Spleen (tissue), 11 donors: ENCODE measurements at regions not wholly inside any gene's neighbourhood (a gene's known extent, or its start where the extent isn't known, plus 50 kb on each side); places are given as distances from the start of the nearest gene placed in this dataset.

Source experiments
- DNase-seq: peaks from one replicate; pipeline ENCODE4 v3.0.0-alpha.2; 2020
- H3K27ac ChIP-seq, 8 donors: fragments of 200-600 bp; sonication (generic) in 7 of 8; 1 replicate in 4 of 8; 2 replicates in 4 of 8; pipeline versions ENCODE4 v1.5.0 to v1.8.0; 2016 to 2021; ENCODE audit warnings: inconsistent platforms in 4 of 8, mild to moderate bottlenecking in 4 of 8, moderate library complexity in 1 of 8
- H3K27me3 ChIP-seq, 7 donors: fragments of 200-600 bp; sonication (generic) in 6 of 7; replicated peaks in 1 of 7; 1 replicate in 4 of 7; 2 replicates in 3 of 7; pipeline versions ENCODE4 v1.5.0 to v1.8.0; 2016 to 2021; ENCODE audit warnings: inconsistent platforms in 3 of 7, mild to moderate bottlenecking in 1 of 7
- H3K36me3 ChIP-seq, 6 donors: fragments of 200-600 bp; sonication (generic) in 5 of 6; 1 replicate in 4 of 6; 2 replicates in 2 of 6; pipeline versions ENCODE4 v1.5.0 to v1.8.0; 2016 to 2021; ENCODE audit warnings: inconsistent platforms in 2 of 6
- H3K4me1 ChIP-seq, 6 donors: fragments of 200-600 bp; sonication (generic) in 5 of 6; 1 replicate in 3 of 6; 2 replicates in 3 of 6; pipeline versions ENCODE4 v1.5.0 to v1.8.0; 2016 to 2021; ENCODE audit warnings: inconsistent platforms in 3 of 6
- H3K4me3 ChIP-seq, 8 donors: fragments of 200-600 bp; sonication (generic) in 7 of 8; 1 replicate in 4 of 8; 2 replicates in 4 of 8; pipeline versions ENCODE4 v1.5.0 to v1.8.0; 2016 to 2021; ENCODE audit warnings: inconsistent platforms in 4 of 8, mild to moderate bottlenecking in 4 of 8, moderate library complexity in 2 of 8
- H3K9me3 ChIP-seq, 8 donors: fragments of 200-600 bp; sonication (generic) in 7 of 8; 1 replicate in 4 of 8; 2 replicates in 4 of 8; pipeline versions ENCODE4 v1.5.0 to v1.8.0; 2016 to 2021; ENCODE audit warnings: inconsistent platforms in 4 of 8
- CTCF ChIP-seq, 11 experiments: fragments of 200-600 bp in 7 of 11; fragments of 450-650 bp in 4 of 11; sonication (generic) in 4 of 11; IDR thresholded peaks in 8 of 11; conservative IDR thresholded peaks in 3 of 11; 1 replicate in 7 of 11; 2 replicates in 4 of 11; pipeline versions ENCODE4 v1.4.0 to v1.8.0; 2016 to 2021; ENCODE audit warnings: antibody characterized with exemption in 11 of 11, inconsistent platforms in 4 of 11, mild to moderate bottlenecking in 1 of 11
- POLR2A ChIP-seq, 3 donors: fragments of 450-650 bp; IDR thresholded peaks; one replicate each; pipeline ENCODE4 v1.5.1; 2017; ENCODE audit warnings: antibody characterized with exemption in 3 of 3, mild to moderate bottlenecking in 1 of 3
- POLR2AphosphoS5 ChIP-seq, 3 donors: sonication (generic); formaldehyde crosslinking; IDR thresholded peaks; one replicate each; pipeline ENCODE4 v1.5.1; 2017; ENCODE audit warnings: antibody characterized with exemption in 3 of 3
- WGBS, 5 donors: extraction: QIAGEN DNeasy Blood & Tissue Kit in 3 of 5; methylation state at CpG; one replicate each; pipeline versions ENCODE4 v1.1.5 to v1.1.7; 2013 to 2018; 5-methylcytosine and 5-hydroxymethylcytosine counted together
- intact Hi-C: fragments of 100-400 bp; cut with DNase I; formaldehyde crosslinking; loops from one replicate; pipeline ENCODE4 v1.15.0; 2023; ENCODE audit warnings: low total_unique reads
- donor health status: healthy with polysubstance abuse.
- donor health status: DM: no; HTN: no; CAD: no; lungs with moderate emphysema.
- donor health status: DM: no; HTN: no; CAD: no.
- donor health status: Bipolar disorder and iron deficiency.
- donor health status: healthy.
- donor health status: DM: no; HTN: no; CAD: no.
- donor health status: DM: yes; HTN: yes; CAD: no.

DNA sequence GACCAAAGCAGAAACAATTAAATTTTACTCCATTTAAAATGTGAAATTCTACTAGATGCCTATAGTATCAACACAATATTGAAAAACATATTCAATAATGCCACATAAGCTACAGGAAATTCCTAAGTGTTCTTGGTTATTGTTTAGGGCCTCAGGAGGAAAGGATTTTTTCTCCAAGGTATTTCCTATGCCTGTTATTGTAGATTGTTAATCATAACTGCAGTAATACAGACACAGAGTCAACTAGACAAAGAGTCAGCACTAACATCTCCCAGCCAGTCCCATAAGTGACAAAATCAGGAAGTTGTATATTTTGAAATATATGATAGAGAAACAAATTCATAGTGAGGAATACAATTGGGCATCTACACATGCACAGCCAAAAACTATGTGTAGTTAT is 782.7 kb upstream of the KIF2B start:
- Histone ChIP-seq H3K9me3 (peaks cover 0 to 10% (median 4%) of the 10 kb centered on the region in 8 donors), H3K27me3 (no peaks in the 10 kb centered on the region), H3K27ac (no peak overlapping the region), H3K4me3 (no peak overlapping the region), H3K4me1 (no peaks in the 10 kb centered on the region), H3K36me3 (no peaks in the 10 kb centered on the region)
- DNase-seq: no peak
- TF ChIP-seq POLR2AphosphoS5 (IDR thresholded peaks at IDR 0.05) (no peak), CTCF (IDR thresholded peaks at IDR 0.05 in 8 of 11, conservative IDR thresholded peaks at IDR 0.05 in 3 of 11) (no peak), POLR2A (IDR thresholded peaks at IDR 0.05) (no peak)
- intact Hi-C loops: no loop called here

- TF ChIP-seq CTCF (IDR thresholded peaks at IDR 0.05 in 8 of 11, conservative IDR thresholded peaks at IDR 0.05 in 3 of 11): no peak
- no peak for TF ChIP-seq POLR2A (IDR thresholded peaks at IDR 0.05)
- intact Hi-C loops: no loop called here
- no peak for DNase-seq
- no peak overlapping the region for H3K4me3 ChIP-seq
- H3K36me3 ChIP-seq: no peaks in the 10 kb centered on the region
- H3K27ac ChIP-seq: no peak overlapping the region
- H3K9me3 ChIP-seq: peaks cover 0 to 37% (median 20%) of the 10 kb centered on the region in 8 donors
- H3K27me3 ChIP-seq: no peaks in the 10 kb centered on the region
- H3K4me1 ChIP-seq: no peaks in the 10 kb centered on the region
Observed at GRCh38 chr17:53033297-53033696, 789.4 kb upstream of the KIF2B start.

DNA sequence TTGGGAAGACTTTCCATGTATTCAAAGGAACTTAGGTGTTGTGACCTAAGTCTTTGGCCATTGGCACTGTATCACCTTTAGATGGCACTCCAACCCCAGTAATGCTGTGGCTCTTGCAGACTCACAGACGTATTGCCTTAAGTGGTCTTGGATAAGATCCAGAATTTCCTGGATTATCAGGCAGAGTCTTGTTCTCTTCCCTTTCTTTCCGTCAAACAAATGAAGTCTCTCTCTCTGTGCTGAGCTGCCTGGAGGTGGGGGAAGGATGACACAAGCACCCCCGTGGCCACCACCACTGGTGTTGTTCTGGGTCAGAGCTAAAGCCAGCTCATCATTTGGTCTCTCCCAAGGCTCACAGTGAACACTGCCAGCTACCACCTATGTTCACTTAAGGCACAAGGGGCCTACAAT is 789.9 kb upstream of the KIF2B start:
- DNase-seq: no peak
- peaks cover 0 to 37% (median 20%) of the 10 kb centered on the region in 8 donors for H3K9me3 ChIP-seq
- TF ChIP-seq CTCF (IDR thresholded peaks at IDR 0.05 in 8 of 11, conservative IDR thresholded peaks at IDR 0.05 in 3 of 11) (no peak), POLR2A (IDR thresholded peaks at IDR 0.05) (no peak), POLR2AphosphoS5 (IDR thresholded peaks at IDR 0.05) (no peak)
- intact Hi-C loops: no loop called here
- no peaks in the 10 kb centered on the region for H3K27me3 ChIP-seq
- no peaks in the 10 kb centered on the region for H3K4me1 ChIP-seq
- no peaks in the 10 kb centered on the region for H3K36me3 ChIP-seq
- no peak overlapping the region for H3K4me3 ChIP-seq
- 22 to 34% (median 29%) methylated on average over 3 of the region's 3 CpGs for WGBS, 5 donors
- H3K27ac ChIP-seq: no peak overlapping the region

GRCh38 chr17:53017227-53017626 is 805.5 kb upstream of the KIF2B start:
- intact Hi-C loops: no loop called here
- Histone ChIP-seq H3K36me3 (no peaks in the 10 kb centered on the region), H3K27me3 (no peaks in the 10 kb centered on the region), H3K4me1 (no peaks in the 10 kb centered on the region), H3K4me3 (no peak overlapping the region), H3K9me3 (peaks cover 0 to 29% (median 23%) of the 10 kb centered on the region in 8 donors), H3K27ac (no peak overlapping the region)
- DNase-seq: no peak
- TF ChIP-seq POLR2A (IDR thresholded peaks at IDR 0.05): no peak
- TF ChIP-seq POLR2AphosphoS5 (IDR thresholded peaks at IDR 0.05): no peak
- no peak for TF ChIP-seq CTCF (IDR thresholded peaks at IDR 0.05 in 8 of 11, conservative IDR thresholded peaks at IDR 0.05 in 3 of 11)
